SK-N-DZ (cell line): ENCODE measurements at regions not wholly inside any gene's neighbourhood (a gene's known extent, or its start where the extent isn't known, plus 50 kb on each side); places are given as distances from the start of the nearest gene placed in this dataset.

Experiments
- DNase-seq: peaks from one replicate; pipeline ENCODE4 v3.0.0-alpha.2; 2015; ENCODE audit warnings: low spot score

DNA sequence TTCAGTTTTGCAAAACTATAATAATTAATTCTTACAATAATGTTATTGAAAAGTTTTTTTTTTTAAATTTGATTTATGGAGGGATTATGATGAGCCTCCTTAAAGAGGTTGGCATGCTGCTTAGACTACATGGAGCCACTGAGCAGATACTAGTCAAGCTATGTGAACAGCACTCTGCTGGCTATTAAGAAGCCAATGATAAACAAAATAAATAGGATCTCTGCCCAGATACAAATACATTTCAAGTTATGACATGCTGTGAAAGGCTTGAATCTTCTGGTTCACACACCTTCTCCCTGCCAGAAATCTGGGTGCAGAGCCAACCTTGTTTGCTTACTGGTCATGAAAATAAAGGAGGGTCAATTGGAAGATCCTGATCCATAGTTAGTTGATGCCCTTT is 107.4 kb upstream of the NAV3 start:
- no peak for DNase-seq

DNA sequence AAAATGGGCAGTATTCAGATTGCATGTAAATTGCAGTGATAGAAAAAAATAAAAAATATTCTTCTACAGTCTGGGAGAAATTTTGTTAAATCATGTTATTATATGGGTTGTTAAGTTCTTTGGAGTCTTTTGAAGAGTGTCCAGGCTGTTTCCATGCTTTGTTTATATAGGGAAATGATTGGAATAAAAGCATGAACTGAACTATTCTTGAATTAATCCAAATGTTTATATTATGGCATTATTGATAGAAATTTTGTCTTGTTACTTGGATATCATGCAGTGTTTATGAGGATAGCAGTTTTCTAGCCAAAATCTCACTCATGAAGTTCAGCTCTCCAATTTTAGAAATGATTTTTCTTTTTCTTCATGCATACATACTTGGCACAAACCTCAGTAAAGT is 108.2 kb upstream of the NAV3 start:
- no peak for DNase-seq

DNA sequence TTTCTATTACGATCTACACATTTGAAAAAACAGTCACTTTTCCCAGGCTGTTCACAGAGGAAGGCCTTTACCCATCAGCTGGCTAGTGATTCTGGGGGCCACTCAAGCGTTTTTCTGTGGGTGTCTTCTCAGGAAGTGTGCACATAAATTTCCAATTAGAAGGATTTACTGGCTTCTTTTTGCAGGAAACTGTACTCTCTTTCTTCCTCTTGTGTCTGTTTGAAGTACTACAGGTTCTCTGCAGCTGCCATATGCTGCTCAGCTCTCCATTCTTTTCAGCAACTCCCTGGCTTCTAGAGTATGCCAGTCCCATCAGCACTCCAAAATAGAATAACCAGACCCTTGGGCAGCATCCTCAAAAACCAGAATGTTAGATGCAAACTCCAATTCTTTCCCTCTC is 110.4 kb upstream of the NAV3 start:
- DNase-seq = no peak

DNA sequence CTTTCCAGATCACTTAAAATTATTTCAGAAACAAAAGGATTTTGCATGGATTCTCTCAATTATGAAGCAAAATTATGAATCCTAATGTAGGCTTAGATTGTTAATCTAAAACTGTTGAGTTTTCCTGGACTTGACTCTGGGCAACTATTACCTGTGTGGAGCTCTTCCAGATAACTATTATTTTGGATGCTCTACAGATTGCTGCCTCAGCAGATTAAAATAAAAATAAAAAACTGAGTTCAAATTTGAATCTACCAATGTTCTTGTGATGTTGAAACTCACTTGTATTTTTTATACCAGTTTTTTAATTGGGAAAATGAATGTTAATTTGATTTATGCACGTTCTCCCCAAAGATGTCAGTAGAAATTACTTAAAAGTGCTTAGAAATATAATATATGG is 120.5 kb upstream of the NAV3 start:
- DNase-seq = no peak

DNA sequence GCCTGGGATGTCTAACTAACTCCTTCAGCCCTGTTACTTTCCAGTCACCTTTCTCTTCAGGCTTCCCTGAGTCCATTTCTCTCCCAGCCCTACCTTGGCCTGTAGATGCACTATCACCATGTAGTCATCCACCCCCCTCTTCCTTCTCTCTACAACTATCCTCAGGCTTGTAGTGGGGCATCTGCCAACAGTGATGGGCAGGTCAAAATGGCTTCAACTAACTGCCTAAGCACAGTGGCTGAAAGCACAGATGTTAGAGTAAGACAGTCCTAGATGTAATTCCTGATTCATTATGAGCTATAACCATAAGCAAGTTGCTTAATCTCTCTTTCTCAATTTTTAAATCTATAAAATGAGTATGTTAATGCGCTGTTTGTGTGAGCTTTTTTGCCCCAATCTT is 133.6 kb upstream of the NAV3 start:
- DNase-seq = no peak

DNA sequence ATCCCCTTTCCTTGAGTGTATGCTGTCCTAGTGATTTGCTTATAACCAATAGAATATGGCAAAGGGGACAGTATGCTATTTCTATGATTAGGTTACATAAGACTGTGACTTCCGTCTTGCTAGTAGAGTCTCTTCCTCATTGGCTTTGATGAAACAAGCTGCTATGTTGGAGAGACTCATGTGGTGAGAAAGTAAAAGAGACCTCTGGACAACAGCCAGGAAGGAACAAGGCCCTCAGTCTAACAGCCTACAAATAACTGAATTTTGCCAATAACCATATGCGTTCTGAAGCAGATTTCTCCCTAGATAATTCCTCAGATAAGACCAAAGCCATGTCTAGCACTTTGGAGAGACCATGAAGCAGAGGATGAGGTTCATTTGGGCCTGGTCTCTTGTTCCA is 134.5 kb upstream of the NAV3 start:
- no peak for DNase-seq

DNA sequence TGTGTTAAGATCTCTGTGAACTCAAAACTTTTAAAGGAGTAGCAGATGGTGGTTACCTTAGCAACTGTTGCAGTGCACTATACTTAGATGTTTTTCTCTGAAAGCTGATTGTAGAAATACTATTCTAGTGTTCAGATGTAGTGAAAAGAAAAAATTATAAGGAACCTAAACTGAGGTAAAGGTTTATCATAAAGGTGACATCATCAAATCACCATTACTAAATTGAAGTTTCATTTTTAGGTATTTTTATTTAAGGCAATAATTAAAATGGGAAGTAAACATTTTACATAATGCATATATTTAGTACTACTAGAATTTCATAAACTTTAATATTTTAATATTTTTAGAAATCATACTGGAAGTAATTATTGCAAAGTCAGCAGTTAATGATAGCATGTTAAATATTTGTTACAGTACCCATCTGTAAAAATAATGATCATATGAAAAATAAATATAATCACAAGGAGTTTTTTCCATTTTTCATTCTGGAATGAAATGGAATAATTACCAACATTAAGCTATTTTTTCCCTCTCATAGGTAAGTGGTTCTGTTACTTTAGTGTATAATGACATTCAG is 141.1 kb upstream of the NAV3 start:
- DNase-seq = no peak

DNA sequence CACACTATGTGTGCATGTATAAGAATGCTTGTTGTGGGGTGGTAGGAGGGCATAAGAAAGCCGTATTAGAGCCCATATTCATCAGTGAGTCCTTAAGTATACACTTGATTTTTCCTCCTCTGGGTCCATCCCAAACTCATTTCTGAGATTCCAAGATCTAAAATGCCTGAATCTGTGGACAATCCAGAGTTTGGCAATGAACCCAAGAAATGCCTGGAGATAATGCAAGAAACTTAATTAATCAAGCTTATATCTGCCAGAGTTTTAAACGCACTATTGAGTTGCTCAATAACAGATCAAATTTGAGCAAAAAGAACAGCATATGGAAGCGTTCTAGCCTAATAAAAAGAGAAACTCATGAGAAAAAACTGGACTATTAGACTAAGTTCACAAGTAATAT is 143.4 kb upstream of the NAV3 start:
- no peak for DNase-seq

DNA sequence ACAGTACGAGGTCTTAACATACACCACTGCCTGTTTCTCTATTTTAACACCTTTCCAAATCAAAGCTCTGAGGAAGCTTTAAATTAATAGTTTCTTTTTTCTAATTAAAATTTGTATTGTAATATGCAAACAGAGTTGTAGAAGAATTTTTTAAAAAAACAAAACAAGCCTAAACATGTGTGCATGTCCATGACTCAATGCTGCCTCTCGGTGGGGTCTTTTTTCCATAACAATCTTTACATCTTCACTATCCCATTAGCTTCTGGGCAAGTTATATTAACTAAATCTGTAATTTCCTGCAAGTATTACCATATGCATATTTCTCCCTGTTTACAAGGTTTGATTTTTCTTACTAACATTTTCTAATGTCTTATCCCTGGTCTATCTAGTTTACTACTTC is 143.9 kb upstream of the NAV3 start:
- DNase-seq = no peak

DNA sequence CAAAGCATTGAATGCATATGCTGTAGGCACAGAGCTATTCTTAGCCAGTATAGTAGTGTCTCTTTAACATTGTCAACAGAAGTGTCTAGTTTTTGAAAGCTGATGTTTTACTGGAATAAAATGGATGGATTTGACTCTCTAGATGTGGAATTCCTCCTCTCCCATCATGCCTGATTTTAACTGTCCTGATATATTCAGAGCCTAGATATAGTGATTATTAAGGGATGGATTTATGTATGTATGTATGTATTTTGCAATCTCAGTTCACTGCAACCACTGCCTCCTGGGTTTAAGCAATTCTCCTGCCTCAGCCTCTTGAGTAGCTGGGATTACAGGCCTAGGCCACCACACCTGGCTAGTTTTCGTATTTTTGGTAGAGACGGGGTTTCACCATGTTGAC is 144.8 kb upstream of the NAV3 start:
- DNase-seq = no peak

DNA sequence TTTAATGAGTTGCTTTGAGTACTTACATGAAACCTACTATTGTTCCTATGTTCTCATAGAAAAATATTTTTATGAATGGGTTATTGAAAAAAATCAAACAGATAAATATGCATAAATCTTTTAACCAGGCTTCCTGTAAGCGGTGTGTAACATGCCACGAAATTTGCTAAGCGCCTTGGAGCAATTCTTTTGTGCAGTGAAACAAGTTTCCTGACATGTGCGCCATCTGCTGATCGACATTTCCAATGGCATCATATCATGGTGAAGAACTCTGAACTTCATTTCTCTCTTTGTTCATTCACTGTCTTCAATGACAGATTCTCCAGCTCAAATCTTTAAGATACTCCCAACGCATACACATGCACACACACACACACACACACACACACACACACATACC is 145.6 kb upstream of the NAV3 start:
- DNase-seq = peak; percentile 57

DNA sequence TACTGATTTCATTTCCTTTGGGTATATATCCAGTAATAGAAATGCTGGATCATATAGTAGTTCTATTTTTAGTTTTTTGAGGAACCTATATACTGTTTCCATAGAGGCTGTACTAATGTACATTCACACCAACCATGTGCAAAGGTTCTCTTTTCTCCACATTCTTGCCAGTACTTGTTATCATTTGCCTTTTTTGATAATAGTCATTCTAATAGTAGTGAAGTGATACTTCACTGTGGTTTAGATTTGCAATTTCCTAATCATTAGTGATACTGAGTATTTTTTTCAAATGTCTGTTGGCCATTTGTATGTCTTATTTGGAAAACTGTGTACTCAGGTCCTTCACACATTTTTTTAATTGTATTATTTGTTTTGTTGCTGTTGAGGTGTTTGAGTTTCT is 148.2 kb upstream of the NAV3 start:
- no peak for DNase-seq

DNA sequence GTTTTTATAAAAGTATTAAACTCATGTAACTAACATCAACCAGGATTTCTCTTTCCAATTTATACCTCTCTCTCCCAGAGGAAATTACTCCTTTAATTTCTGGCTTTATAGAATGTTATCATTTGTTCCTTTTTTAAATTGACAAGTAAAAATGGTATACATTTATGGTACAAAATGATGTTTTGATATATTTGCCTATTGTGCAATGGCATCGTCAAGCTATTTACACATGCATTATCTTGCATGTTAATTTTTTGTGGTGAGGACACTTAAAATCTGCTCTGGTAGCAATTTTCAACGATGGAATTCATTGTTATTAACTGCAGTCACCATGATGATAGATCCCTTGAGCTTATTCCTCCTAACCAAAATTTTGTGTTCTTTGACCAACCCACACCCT is 149.0 kb upstream of the NAV3 start:
- no peak for DNase-seq

DNA sequence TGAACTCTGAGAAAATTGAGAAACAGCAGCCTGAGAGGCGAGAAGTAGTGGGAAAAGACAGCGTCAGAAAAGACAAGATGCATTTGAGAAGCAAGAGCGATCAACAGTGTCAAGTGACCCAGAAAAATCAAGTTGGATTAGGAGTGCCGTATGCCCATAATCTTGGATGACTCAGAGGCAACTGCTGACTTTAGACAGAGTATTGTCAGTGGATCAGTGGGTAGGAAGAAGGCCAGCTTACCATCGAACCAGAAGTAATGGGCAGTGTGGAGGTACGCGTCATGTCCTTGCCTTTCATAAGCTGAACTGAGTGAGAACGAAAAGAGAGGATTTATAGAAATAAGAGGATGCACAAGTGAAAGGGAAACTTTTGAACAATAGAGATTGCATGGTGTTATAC is 151.0 kb upstream of the NAV3 start:
- DNase-seq = no peak

DNA sequence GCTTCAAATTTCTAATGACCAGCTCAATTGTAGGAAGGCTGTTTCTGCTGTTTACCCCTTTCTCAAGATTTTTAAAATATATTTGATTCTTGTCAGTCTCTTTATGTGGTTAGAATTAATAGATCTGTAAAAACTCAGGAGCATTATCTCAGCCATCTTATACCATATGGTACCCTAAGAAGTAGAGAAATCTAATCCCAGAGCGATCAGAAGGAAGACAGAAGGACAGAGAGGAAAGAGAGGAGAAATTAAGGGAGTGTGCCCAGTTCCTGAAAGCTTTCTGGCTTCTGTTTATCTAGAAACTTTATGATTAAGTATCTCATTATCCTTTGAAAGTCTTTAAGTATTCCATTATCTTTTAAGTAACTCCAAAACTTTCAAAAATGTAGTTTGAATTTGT is 152.1 kb upstream of the NAV3 start:
- DNase-seq = no peak

DNA sequence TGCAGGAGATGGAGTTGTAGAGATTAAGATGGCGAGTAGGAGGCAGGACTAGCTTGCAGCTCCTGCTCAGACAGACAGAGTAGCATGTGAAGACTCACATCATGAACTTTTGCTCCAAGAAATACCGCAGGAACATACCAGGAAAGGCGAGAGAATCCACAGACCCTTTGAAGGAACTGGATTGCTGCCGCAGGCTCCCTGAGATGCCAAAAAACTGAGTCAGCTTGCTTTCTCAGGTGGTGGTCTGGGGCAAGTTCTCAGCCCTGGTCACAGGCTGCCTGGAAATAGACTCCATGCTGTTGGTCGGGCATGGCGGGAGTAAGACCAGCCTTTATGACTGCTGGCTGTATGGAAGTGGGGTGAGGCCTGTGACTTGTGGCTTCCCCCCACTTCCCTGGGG is 163.6 kb upstream of the NAV3 start:
- DNase-seq = no peak

DNA sequence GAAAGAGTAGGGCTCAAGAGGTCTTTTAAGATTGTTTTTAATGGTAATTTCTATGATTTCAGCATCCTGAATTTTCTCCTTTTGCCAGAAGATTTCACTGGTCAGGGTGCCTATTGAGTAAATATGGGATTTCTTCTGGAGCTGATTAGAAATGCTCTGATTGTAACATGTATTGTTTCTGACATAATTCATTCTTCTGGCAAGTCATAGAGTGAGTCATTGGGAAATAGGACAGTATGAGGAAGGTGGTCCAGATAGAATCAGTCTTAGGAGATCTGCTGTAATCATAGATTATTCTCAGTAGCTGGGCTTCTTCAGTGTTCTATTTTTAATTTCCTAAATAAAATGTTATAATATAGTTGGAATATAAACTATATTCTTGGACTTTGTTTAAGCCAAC is 182.0 kb upstream of the NAV3 start:
- DNase-seq = no peak

DNA sequence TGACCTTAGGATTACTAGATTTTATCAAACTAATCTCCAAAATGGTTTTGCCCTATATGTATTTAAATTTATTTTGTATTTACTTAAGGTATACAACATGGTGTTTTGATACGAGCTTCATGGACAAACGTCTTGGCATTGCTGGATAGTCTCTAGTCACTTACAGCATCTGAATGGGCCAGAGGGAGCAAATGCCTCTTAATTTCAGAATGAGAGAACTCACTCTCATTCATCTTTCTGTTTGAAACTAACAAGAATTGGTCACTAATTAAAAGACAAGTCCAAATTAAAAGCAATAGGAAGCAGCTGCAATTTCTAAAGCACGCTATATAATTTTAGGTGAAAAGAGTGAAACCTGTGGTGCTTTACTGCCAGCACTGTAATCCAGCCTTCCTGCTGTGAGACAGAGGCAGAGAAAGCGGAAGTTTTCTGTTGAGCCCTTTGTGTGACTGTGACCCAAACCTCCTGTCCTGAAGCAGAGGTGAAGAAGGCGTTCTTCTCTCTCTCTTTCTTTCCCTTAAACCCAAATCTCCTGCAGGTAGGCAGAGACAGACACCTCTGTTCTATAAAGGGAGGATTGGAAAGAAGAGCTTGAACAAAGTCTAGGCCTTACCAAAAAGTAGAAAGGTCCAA is 184.6 kb upstream of the NAV3 start:
- DNase-seq = no peak

DNA sequence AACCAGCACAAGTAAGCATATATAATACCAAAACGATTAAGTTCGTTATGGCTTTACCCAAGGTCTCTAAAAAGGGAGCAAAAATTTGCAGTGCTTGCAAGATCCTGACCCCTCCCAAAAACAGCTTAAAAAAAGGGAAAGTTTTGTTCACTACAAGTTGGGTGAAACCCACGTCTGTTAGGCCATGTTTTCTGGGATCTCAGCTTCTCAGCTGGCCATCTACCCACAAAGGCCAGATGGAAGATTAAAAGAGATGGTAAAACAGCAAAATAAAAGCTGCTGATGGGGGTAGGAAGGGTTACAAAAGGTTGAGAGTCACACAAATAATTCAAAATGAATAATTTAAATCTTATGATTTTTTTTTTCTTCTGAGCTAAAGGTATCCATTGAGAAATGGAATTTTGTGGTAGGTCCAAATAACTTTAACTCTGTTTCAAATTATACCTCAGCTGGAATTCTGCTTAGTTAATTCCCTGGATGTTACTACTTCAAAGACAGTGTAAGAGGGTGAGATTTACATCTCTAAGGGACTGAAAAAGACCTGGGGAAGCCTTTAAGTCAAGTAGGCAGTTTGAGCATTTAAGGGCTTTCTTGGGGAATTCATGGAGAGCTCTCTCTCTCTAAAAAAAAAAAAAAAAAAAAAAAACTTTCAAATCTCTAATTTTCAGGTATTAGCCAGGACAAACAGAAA is 185.6 kb upstream of the NAV3 start:
- DNase-seq = no peak

DNA sequence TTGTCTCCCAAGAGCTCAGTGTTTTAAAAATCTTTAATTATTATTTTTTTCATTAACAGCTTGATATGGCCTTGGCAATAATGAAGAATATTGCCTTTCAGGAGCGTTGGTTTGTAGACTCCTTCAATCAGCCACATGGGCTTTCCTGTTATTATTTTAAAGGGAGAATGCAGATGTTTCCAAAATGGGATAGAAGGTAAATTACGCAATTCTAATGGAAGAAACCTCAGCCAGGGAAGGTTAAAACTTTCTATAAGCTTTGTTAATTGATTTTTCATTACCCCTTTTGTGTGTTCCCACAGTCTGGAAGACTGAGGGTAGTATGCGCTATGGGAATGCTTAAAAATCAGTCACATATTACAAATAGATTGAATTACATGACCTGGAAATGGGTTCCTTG is 188.4 kb upstream of the NAV3 start:
- DNase-seq = no peak

DNA sequence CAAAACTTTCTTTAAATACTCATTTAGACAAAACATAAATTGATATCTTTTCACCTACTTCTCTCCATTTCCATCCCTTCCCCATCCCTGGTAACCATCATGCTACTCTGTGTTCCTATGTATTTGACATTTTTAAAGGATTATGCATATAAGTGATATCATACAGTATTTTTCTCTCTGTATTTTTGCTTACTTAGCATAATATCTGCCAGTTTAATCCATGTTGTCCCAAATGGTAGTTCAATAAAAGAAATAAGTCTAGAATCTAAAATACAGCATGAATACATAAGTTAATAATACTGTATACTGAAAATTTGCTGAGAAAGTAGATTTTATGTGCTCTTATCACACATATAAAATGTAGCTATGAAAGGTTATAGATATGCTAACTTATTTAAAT is 190.3 kb upstream of the NAV3 start:
- no peak for DNase-seq

DNA sequence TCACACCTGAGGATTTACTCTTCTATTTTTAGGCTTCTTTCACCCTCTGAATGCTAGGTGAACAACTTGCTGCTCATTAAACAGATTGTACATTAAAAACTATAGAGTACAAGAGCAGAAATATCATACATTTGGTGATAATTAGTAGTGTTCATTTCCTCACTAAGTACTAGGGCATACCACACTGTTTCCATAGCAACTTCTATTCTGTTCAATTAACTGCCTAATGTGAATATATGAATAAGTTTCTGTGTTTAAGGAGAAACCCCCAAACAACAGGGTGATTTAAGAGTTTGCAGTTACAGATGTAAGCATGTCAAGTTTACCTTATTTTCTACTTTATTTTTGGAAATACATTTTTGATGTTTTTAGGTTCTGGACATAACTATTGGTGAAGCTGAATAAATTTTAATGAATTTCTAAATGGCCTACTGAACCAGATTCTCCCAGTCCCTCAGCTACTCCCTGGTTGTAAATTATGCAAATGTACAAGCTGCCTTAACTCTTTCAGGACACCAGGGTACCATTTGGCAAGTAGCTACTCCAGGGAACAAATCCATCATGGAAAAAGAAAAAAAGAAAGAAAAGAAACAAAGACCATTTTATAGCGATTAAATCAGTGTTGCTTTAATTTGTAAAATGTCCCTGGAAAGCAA is 199.8 kb upstream of the NAV3 start:
- DNase-seq = no peak

DNA sequence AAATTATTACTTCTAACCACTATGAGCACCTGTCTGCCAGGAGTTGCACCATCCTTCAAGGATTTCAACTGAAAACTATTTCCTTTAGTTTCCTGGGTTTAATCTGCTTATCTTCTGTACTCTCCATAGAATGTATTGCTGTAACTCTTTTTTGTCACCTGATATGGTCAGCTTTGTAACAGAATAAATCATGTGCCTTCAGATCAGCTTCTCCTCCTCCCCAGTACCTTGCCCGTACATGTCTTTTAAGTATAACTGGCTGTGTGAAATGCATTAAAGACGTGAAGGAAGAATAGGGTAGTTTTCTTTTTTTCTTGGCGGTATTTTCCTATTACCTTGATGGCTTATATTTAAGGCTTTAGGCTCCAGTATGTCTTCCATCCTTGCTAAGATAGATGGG is 200.3 kb upstream of the NAV3 start:
- DNase-seq = no peak
